GM20431 (cell line): ENCODE measurements at regions not wholly inside any gene's neighbourhood (a gene's known extent, or its start where the extent isn't known, plus 50 kb on each side); places are given as distances from the start of the nearest gene placed in this dataset.

ENCODE experiments used
- in situ Hi-C: fragments of 300-500 bp; cut with MseI, MboI; formaldehyde crosslinking; loops from one replicate; pipeline ENCODE4 v1.15.0; 2020; ENCODE audit warnings: low sequenced_read_pairs; ENCODE audit not compliant: unreplicated experiment

- in situ Hi-C loops: no loop called here
Observed at GRCh38 chr12:126537961-126538530, 1472.8 kb downstream of the AACS start.

DNA sequence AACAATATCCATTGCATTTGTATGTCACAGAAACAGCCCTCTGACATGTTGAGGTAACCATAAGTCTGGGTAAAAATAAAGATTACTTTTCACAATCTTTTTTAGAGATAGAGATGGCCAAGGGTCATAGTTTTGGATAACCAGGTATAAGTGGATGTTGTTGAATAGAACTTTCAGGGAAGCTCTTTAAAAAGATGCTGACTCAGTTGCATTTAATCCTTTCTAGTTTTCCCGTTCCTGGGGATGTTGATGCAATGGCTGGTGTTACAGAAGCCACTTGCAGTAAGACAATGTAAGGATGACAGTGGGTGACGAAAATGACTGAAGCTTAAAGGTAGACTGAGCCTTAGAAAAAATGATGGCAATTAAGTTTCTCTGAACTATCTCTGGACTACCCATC, 1473.7 kb downstream of the AACS start:
- in situ Hi-C loops: no loop called here

- in situ Hi-C loops: no loop called here
Observed at GRCh38 chr12:126545411-126545810, 1480.2 kb downstream of the AACS start.

- in situ Hi-C loops: no loop called here
Observed at GRCh38 chr12:126547905-126548304, 1482.7 kb downstream of the AACS start.

- in situ Hi-C loops: no loop called here
Observed at GRCh38 chr12:126551869-126552268, 1486.6 kb downstream of the AACS start.

- in situ Hi-C loops: no loop called here
Observed at GRCh38 chr12:126554625-126555024, 1489.4 kb downstream of the AACS start.

DNA sequence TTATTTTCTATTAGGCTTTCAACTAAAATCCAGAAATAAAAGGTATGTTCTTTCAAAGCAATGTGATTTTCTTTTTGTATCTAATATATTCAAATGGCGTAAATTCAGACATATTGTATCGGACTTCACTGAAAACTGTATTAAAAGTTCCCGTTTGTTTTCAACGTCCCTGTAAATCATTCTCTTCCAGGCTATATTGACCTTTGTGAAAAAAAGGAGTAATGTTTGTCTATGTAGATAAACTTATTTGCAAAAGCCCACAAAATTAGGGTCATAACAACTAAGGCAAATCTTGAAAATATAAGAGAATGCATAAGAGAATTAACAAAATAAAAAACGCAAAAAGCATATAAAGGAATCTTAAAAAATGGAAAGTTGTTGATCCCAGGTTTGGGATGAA, 1492.4 kb downstream of the AACS start:
- in situ Hi-C loops: no loop called here

- in situ Hi-C loops: no loop called here
Observed at GRCh38 chr12:126558219-126558618, 1493.0 kb downstream of the AACS start.

GRCh38 chr12:126558810-126559209, 1493.6 kb downstream of the AACS start:
- in situ Hi-C loops: no loop called here

GRCh38 chr12:126567016-126567415, 1501.8 kb downstream of the AACS start:
- in situ Hi-C loops: no loop called here

- in situ Hi-C loops: no loop called here
Observed at GRCh38 chr12:126569706-126570105, 1504.5 kb downstream of the AACS start.

- in situ Hi-C loops: no loop called here
Observed at GRCh38 chr12:126570566-126570965, 1505.3 kb downstream of the AACS start.

DNA sequence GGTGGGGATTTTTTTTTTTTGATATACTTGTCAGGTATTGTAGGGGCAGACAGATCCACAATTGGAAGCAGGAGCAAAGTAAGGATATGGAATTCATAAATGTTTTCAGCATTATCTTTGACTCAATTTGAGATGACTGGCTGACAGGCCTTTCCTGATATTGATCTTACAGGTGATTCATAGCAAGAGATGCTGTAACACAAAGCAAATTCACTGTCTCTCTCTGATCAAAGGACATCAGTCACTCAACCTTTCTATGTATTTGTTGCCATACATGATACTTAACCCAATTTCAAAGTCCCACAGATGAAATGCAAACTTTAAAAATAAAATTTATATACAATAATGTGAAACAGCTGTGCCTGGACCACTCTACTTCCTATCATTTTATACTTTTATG, 1506.9 kb downstream of the AACS start:
- in situ Hi-C loops: no loop called here

- in situ Hi-C loops: no loop called here
Observed at GRCh38 chr12:126581655-126582054, 1516.4 kb downstream of the AACS start.

DNA sequence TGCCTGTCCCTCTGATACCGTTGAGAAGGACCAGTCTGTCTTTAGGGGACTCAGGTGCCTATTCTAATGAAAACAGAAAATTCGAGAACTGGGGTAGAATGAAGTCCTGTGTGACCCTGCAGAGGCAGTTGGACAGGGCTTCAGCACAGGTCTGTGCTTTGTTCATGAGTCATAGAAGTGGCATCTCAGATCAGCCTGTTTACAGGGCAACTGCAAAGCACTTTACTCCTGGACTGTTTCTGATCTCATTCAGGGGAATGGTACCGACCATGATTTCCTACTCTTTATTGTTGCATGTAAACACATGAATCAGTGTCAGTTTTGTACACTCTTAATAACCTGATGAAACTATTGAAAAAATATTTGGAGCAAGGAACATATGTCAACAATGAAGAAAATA, 1517.0 kb downstream of the AACS start:
- in situ Hi-C loops: no loop called here

DNA sequence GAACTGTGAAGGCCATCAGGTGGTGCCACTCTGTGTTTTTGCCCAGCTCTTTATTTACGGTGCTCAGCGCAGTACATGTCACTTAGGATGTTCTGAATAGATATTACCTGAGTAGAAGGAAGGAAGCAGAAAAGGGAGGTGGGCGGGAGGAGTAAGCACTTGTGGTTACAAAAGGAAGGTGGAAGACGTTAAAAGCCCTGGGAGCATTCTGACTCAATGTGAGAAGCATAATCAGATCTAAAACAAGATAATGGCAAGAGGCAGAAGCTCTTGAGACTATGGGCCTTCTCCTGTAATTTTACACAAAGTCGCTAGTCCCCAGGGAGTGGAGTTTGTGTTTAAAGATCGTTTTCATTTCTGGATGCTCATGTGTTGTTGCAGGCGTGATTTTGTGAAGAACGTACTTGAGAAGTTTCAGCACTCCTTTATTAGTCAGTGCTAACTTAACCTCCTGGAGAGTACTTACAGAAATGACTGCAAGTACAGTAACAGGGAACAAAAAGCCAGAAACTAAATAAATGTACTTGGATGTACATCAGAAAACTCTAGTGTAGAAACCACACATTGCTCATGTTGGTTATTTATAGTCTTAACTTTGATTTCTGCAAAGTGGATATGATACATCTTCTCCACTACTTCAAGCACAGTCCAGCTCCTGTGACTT, 1523.5 kb downstream of the AACS start:
- in situ Hi-C loops: no loop called here

DNA sequence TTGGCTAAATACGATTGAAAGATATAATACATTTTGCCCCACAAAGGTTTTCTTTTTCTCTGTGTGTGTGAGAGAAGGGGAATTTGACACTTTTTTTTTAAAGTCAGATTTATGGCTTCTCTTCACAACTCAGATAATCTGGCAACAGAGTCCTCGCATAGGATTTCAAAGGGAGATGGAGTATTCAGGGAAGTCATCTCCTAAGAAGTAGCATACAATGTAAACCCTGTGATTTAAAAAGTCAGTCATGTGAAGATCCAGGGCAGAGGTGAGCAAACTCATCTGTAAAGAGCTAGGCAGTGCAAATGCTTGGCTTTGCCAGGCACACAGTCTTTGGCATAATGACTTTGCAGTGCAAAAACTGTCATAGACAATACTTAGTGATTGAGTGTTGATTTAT, 1526.3 kb downstream of the AACS start:
- in situ Hi-C loops: no loop called here

GRCh38 chr12:126601184-126602170, 1536.2 kb downstream of the AACS start:
- in situ Hi-C loops: no loop called here

DNA sequence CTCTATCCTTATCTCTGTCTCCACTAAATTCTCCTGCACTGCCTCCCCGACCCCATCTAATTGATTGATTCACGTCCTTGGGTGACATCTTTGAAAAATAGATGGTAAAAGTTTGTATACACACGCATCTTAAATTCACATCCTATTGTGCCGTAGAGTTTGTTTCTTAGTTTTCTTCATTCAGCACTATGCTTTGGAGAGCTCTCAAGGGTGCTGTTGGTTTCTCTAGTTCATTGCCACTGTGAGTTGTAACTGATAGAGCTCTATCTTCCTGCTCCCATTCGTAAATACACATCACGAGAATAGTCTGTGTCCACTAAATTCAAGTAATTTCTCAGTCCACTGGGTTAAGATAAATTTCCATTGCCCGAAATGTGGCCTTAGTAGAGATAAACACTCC, 1537.4 kb downstream of the AACS start:
- in situ Hi-C loops: no loop called here

DNA sequence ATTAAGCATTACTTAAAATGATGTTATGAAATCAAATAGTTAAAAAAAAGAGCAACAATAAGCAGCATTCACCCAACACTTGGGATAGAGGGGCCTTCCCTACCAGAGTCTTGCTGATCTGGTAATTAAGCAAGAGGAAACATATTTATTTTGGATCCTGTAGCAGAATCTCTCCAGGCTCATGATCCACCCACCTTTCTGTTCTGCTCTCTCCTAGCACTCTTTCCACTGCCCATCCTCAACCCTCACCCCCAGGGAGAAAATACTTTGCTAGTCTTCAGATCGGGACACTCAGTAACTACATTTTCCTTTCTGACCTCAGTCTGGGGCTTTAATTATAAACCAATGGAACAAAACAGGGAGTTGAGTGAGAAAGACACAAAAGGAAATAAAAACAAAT, 1541.9 kb downstream of the AACS start:
- in situ Hi-C loops: no loop called here

DNA sequence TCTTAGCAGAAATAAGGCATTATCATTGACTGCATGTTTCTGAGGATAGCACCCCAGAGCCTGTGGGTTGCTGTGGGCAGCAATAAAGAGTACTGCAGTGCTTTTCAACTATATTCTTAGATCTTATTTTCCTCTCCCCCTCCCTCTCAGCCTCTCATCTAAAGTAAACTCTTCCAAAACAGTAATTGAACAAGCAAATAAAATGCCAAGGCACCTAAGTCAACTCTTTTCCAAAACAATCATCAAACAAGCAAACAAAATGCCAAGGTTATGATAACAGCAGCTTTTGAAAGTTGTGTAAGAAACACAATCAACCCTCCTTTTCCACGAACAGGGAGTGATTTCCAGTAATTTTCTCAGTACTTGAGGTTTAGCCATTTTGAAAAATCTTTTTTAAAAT, 1542.6 kb downstream of the AACS start:
- in situ Hi-C loops: no loop called here
